Colonic mucosa (tissue), 4 donors: ENCODE measurements at regions not wholly inside any gene's neighbourhood (a gene's known extent, or its start where the extent isn't known, plus 50 kb on each side); places are given as distances from the start of the nearest gene placed in this dataset.
"Not testable (repeated sequence)": the region's sequence is repeated elsewhere in the genome, so short reads cannot be mapped to it uniquely, and the experiment has no call there.

Source experiments
- DNase-seq: peaks from one replicate; pipeline ENCODE4 v3.0.0-alpha.2; 2020
- H3K27ac ChIP-seq: fragments of 200-600 bp; one replicate; pipeline ENCODE4 v1.8.0; 2021
- H3K27me3 ChIP-seq: fragments of 200-600 bp; one replicate; pipeline ENCODE4 v1.8.0; 2021
- H3K36me3 ChIP-seq: fragments of 200-600 bp; one replicate; pipeline ENCODE4 v1.8.0; 2021
- H3K4me1 ChIP-seq: fragments of 200-600 bp; one replicate; pipeline ENCODE4 v1.8.0; 2021; ENCODE audit warnings: mild to moderate bottlenecking
- H3K4me3 ChIP-seq: fragments of 200-600 bp; one replicate; pipeline ENCODE4 v1.8.0; 2021
- H3K9ac ChIP-seq, 2 donors: one replicate each; pipeline ENCODE4 v1.7.0; 2013; ENCODE audit warnings: control low read depth in 2 of 2, low read depth in 2 of 2, low read length in 2 of 2
- H3K9me3 ChIP-seq: fragments of 200-600 bp; one replicate; pipeline ENCODE4 v1.8.0; 2021
- intact Hi-C: fragments of 100-400 bp; cut with DNase I; formaldehyde crosslinking; loops from one replicate; pipeline ENCODE4 v1.14.1; 2022
- TF ChIP-seq, protein P1 (sequence below): fragments of 200-600 bp; IDR thresholded peaks from one replicate; pipeline ENCODE4 v1.8.0; 2022; ENCODE audit warnings: antibody characterized with exemption, mild to moderate bottlenecking
- donor health status: healthy.
- donor health status: DM: no; HTN: no; CAD: no.
- donor health status: DM: no; HTN: no; CAD: no.

DNA sequence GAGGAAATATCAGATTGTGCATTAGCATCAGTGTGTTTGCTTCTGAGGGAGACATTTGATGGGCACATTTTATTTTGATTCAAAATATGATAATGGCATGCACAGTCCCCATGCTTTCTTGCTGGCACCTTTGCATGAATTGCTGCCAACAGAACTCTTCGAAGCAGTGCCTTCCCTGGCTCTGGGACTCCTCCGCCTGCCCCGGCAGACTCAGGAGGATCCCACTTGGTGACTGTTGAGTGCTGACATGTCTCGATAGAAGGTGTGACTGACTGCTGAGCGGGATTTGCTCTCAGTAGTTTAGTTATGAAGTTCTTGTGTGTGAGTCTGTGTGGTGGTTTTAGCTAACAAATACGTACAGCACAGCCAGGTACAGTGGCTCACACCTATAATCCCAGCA, 239.7 kb downstream of the FGF9 start:
- H3K36me3 ChIP-seq = no peaks in the 10 kb centered on the region
- no peak for DNase-seq
- H3K4me1 ChIP-seq = no peaks in the 10 kb centered on the region
- H3K9ac ChIP-seq = no peak overlapping the region
- H3K4me3 ChIP-seq = no peak overlapping the region
- H3K27ac ChIP-seq = no peak overlapping the region
- H3K9me3 ChIP-seq = no peaks in the 10 kb centered on the region
- intact Hi-C loops = no loop called here
- TF ChIP-seq, protein P1, sequence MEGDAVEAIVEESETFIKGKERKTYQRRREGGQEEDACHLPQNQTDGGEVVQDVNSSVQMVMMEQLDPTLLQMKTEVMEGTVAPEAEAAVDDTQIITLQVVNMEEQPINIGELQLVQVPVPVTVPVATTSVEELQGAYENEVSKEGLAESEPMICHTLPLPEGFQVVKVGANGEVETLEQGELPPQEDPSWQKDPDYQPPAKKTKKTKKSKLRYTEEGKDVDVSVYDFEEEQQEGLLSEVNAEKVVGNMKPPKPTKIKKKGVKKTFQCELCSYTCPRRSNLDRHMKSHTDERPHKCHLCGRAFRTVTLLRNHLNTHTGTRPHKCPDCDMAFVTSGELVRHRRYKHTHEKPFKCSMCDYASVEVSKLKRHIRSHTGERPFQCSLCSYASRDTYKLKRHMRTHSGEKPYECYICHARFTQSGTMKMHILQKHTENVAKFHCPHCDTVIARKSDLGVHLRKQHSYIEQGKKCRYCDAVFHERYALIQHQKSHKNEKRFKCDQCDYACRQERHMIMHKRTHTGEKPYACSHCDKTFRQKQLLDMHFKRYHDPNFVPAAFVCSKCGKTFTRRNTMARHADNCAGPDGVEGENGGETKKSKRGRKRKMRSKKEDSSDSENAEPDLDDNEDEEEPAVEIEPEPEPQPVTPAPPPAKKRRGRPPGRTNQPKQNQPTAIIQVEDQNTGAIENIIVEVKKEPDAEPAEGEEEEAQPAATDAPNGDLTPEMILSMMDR = no peak
- H3K27me3 ChIP-seq = no peaks in the 10 kb centered on the region

DNA sequence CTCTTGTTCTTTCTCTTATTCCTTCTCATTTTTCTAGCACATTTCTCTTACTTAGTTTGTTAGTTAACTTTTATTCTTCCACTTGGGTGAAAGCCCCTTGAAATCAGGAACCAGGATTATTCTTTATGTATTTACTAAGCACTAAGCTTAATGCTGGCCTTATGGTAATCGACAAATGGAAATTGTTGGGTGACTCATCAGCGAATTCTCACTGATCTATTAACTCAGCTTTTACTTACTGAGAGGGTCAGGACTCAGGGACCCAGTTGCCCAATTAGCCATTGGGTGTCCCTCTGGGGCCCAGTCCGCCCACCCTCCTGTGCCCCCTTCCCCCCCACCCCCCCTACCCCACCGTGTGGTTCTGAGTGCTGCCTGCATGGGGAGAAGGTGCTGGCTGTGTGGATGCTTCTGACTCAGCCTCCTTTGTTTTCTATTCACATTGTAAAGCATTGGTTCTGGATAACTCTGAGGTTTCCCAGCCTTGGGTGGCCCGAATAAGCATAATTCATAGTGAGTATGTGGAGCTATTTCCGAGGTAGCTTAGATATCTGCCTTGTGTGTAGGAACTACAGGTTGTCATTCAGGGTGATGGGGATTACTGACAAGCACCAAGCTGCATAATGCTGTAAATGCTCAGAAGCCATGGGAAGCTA, 240.9 kb downstream of the FGF9 start:
- H3K9ac ChIP-seq = no peak overlapping the region
- H3K27ac ChIP-seq = no peak overlapping the region
- H3K27me3 ChIP-seq = no peaks in the 10 kb centered on the region
- H3K9me3 ChIP-seq = no peaks in the 10 kb centered on the region
- TF ChIP-seq, protein P1 = no peak
- no peak for DNase-seq
- H3K4me3 ChIP-seq = no peak overlapping the region
- no peaks in the 10 kb centered on the region for H3K36me3 ChIP-seq
- no peaks in the 10 kb centered on the region for H3K4me1 ChIP-seq
- intact Hi-C loops = no loop called here

DNA sequence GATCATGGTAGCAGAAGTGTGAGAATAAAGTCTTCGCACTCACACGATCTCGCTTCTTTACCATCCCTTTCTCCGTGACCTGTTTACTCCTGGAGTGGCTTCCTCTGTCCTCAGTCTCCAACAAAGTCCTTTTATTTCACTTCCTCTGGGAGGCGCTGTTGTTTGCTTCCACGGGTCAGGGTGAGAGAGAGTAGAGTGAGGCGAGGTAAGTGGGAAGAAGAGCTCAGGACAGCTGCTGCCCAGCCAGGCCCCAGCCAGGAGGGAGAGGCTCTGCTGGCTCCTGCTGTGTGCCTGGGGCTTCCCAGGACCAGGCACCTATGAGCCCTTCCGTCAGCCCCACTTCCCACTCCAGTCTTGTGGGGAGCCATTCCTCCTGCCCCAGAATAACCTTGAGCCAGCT, 242.1 kb downstream of the FGF9 start:
- no peaks in the 10 kb centered on the region for H3K9me3 ChIP-seq
- no peaks in the 10 kb centered on the region for H3K27me3 ChIP-seq
- no peaks in the 10 kb centered on the region for H3K4me1 ChIP-seq
- H3K36me3 ChIP-seq = no peaks in the 10 kb centered on the region
- no peak overlapping the region for H3K27ac ChIP-seq
- TF ChIP-seq, protein P1 = no peak
- intact Hi-C loops = no loop called here
- no peak overlapping the region for H3K9ac ChIP-seq
- no peak for DNase-seq
- H3K4me3 ChIP-seq = no peak overlapping the region

DNA sequence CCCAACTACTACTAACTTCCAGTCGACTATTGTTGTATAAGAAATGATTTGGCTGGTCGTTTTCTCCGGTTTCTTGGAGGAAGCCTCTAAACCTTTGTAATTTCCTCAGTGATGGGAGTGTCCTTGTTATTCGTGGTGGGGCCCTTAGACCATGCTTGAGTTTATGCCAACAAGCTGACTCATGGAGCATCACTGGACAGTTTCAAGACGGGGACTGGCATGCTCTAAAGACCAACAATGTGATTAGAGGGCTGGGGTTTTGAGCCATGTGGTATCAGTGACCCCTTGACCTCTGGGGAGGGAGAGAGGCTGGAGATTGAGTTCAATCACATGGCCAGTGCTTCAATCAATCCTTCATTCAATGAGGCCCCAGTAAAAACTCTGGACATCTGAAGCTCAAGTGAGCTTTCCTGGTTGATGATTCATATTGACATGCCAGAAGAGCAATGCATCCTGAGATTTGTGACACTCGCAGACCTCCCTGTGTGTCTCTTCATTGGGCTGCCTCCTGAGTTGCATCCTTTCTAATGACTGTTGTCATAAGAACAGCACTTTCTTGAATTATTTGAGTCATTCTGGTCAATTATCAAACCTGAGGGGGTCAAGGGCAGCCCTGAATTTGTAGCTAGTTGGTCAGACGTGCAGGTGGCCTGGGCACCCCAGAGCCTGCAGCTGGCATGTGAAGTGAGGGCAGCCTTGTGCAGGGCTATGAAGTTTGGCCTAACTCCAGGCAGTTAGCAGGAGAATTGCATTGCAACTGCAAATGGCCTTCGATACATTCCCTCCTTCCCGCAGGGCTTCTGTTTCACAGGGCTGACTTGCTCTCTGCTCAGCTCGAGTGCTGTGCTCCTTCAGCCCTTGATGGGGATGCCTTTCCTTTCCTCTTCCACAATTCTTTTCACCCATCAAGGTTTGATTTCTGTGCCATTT, 246.5 kb downstream of the FGF9 start:
- no peaks in the 10 kb centered on the region for H3K36me3 ChIP-seq
- TF ChIP-seq, protein P1 = no peak
- no peaks in the 10 kb centered on the region for H3K27me3 ChIP-seq
- no peak overlapping the region for H3K9ac ChIP-seq
- H3K4me3 ChIP-seq = no peak overlapping the region
- no peaks in the 10 kb centered on the region for H3K9me3 ChIP-seq
- intact Hi-C loops = no loop called here
- H3K4me1 ChIP-seq = no peaks in the 10 kb centered on the region
- no peak for DNase-seq
- H3K27ac ChIP-seq = no peak overlapping the region

DNA sequence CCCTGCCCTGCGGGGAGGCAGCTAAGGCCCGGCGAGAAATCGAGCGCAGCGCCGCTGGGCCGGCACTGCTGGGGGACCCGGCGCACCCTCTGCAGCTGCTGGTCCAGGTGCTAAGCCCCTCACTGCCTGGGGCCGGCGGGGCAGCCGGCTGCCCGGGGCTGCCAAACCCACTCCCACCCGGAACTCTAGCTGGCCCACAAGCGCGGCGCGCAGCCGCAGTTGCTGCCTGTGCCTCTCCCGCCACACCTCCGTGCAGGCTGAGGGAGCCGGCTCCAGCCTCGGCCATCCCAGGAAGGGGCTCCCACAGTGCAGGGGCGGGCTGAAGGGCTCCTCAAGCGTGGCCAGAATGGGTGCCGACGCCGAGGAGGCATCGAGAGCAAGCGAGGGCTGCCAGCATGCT, 249.9 kb downstream of the FGF9 start:
- DNase-seq, H3K4me1 ChIP-seq, H3K4me3 ChIP-seq, H3K9me3 ChIP-seq, H3K9ac ChIP-seq, H3K36me3 ChIP-seq, H3K27ac ChIP-seq, intact Hi-C loops, H3K27me3 ChIP-seq: not testable (repeated sequence)

DNA sequence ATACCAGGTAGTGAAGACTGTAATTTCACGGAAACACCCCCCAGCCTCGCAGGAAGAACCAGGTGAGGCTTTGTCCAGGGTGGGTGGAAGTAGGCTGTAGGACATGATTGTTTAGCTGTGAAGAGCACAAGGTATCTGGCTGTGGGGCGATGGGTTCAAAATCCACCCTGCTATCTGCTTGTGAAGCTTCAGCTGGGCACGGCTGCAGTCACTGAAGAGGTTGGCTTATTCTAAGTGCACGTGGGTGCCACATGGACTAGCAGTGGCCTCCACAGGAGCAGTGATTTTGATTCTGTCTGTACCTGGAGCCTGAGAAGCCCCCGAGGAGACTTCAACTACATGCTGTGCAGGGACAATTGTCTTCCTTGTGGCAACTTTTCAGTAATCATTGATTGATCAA, 254.1 kb downstream of the FGF9 start:
- no peak overlapping the region for H3K27ac ChIP-seq
- no peak for DNase-seq
- intact Hi-C loops = no loop called here

More for the DNA sequence above, 254.1 kb downstream of the FGF9 start:
- TF ChIP-seq, protein P1 = no peak
- Histone ChIP-seq H3K4me1 (no peaks in the 10 kb centered on the region), H3K9ac (no peak overlapping the region), H3K27me3 (no peaks in the 10 kb centered on the region), H3K4me3 (no peak overlapping the region), H3K9me3 (no peaks in the 10 kb centered on the region), H3K36me3 (no peaks in the 10 kb centered on the region)
